Ishikawa (cell line): ENCODE measurements at regions not wholly inside any gene's neighbourhood (a gene's known extent, or its start where the extent isn't known, plus 50 kb on each side); places are given as distances from the start of the nearest gene placed in this dataset.

ENCODE experiments used
- CREB1 ChIP-seq: IDR thresholded peaks from 2 replicates; pipeline ENCODE4 v1.6.1; 2012; ENCODE audit warnings: low read depth
- EP300 ChIP-seq: IDR thresholded peaks from 2 replicates; pipeline ENCODE4 v1.6.1; 2012; ENCODE audit warnings: borderline replicate concordance
- MAX ChIP-seq: IDR thresholded peaks from 2 replicates; pipeline ENCODE4 v1.6.1; 2012
- RAD21 ChIP-seq: IDR thresholded peaks from 2 replicates; pipeline ENCODE4 v1.6.1; 2012; ENCODE audit warnings: low read depth
- REST ChIP-seq: IDR thresholded peaks from 2 replicates; pipeline ENCODE4 v1.6.1; 2012; ENCODE audit warnings: low read depth, mild to moderate bottlenecking
- TAF1 ChIP-seq: IDR thresholded peaks from 2 replicates; pipeline ENCODE4 v1.6.1; 2012; ENCODE audit warnings: low read depth, mild to moderate bottlenecking
- TCF12 ChIP-seq: IDR thresholded peaks from 2 replicates; pipeline ENCODE4 v1.6.1; 2012; ENCODE audit warnings: low read depth
- ZBTB7A ChIP-seq: IDR thresholded peaks from 2 replicates; pipeline ENCODE4 v1.6.1; 2012; ENCODE audit warnings: low read depth
- TF ChIP-seq, protein P1 (sequence below): IDR thresholded peaks from 2 replicates; pipeline ENCODE4 v1.6.1; 2012

- TF ChIP-seq RAD21 (no peak), MAX (no peak), EP300 (no peak), ZBTB7A (no peak), CREB1 (no peak), TAF1 (no peak), TCF12 (no peak), REST (no peak)
- TF ChIP-seq, protein P1, sequence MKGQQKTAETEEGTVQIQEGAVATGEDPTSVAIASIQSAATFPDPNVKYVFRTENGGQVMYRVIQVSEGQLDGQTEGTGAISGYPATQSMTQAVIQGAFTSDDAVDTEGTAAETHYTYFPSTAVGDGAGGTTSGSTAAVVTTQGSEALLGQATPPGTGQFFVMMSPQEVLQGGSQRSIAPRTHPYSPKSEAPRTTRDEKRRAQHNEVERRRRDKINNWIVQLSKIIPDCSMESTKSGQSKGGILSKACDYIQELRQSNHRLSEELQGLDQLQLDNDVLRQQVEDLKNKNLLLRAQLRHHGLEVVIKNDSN = no peak
These were observed 146.5 kb upstream of the MSX1 start for GRCh38 chr4:4712800-4713528.
